AG10803 (cell line): ENCODE measurements at regions not wholly inside any gene's neighbourhood (a gene's known extent, or its start where the extent isn't known, plus 50 kb on each side); places are given as distances from the start of the nearest gene placed in this dataset.

Experiments used
- DNase-seq: peaks from one replicate; pipeline ENCODE4 v3.0.0; 2010; ENCODE audit warnings: low read depth
- H3K4me3 ChIP-seq: 2 replicates; pipeline ENCODE4 v1.5.1; 2011; ENCODE audit warnings: mild to moderate bottlenecking, low read length, control low read depth
- TF ChIP-seq, protein P1 (sequence below): conservative IDR thresholded peaks from 2 replicates; pipeline ENCODE4 v1.5.1; 2011; ENCODE audit warnings: mild to moderate bottlenecking, low read length, control low read depth, inconsistent platforms

DNA sequence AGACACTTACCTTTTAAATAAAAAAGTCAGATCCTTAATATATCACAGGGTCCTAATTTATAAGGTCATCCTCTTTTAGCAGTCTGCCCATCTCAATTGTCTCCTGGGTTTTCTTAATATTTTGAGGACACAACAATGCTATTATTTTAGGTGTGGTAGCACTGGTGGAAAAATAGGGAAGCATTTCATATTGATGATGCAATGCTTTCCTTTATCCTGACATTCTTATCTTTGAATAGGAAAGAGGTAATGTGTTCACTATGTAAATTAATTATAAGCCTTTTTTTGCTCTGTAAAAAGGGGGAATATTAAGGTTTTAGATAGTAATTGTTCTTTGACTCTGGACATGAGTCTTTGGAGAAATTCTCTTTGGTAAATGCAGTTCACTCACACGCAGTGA, 164.7 kb downstream of the YTHDC2 start:
- no peak overlapping the region for H3K4me3 ChIP-seq
- DNase-seq = no peak
- TF ChIP-seq, protein P1, sequence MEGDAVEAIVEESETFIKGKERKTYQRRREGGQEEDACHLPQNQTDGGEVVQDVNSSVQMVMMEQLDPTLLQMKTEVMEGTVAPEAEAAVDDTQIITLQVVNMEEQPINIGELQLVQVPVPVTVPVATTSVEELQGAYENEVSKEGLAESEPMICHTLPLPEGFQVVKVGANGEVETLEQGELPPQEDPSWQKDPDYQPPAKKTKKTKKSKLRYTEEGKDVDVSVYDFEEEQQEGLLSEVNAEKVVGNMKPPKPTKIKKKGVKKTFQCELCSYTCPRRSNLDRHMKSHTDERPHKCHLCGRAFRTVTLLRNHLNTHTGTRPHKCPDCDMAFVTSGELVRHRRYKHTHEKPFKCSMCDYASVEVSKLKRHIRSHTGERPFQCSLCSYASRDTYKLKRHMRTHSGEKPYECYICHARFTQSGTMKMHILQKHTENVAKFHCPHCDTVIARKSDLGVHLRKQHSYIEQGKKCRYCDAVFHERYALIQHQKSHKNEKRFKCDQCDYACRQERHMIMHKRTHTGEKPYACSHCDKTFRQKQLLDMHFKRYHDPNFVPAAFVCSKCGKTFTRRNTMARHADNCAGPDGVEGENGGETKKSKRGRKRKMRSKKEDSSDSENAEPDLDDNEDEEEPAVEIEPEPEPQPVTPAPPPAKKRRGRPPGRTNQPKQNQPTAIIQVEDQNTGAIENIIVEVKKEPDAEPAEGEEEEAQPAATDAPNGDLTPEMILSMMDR = no peak

DNA sequence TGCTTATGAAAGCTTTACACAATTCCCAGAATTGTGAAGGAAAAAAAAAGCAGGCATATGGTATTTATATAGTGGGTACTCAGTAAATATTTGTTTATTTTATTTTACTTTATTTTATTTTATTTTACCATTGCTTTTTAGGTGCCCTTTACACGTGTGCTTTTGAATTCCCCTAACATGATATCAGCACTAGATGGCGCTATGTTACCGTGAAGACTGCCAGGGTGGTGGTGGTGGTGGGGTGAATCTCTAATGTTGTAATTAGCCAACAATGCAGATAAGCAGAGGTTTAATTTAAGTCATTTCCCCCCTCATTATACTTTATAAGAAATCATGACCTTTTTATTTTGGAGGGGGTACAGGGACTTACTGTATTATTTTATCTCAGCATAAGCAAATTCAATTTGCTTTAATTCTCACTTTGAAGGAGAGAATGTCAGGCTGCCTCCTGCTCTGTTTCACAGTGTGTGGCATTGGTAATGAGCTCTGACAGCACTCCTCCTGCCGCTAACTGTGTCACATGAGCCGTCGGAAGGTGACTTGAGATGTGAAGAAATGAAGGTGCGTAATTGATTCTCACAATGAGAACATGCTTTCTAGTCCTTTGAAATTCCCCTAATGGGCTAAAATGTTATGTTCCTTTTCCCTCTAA, 165.6 kb downstream of the YTHDC2 start:
- peak; percentile 34 for DNase-seq
- no peak overlapping the region for H3K4me3 ChIP-seq
- TF ChIP-seq, protein P1 = peak; percentile 82

DNA sequence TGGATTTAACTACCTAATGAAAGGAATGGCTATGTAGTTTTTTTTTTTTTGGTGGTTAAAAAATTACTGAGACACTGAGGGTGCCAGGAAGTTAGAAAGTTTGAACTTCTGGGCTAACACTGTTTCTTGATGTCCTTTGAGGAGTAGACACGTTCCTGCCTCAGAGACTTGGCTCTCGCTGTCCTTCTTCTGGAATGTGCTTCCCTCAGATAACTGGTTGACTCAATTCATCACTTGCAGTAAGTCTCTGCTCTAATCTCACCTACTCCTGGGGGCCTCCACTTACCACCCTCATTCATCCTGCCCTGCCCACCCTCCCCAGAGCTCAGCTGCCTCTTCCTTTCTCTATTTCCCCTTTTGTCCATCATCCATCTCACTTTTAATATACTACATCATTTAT, 167.0 kb downstream of the YTHDC2 start:
- no peak overlapping the region for H3K4me3 ChIP-seq
- DNase-seq = no peak
- TF ChIP-seq, protein P1 = no peak

DNA sequence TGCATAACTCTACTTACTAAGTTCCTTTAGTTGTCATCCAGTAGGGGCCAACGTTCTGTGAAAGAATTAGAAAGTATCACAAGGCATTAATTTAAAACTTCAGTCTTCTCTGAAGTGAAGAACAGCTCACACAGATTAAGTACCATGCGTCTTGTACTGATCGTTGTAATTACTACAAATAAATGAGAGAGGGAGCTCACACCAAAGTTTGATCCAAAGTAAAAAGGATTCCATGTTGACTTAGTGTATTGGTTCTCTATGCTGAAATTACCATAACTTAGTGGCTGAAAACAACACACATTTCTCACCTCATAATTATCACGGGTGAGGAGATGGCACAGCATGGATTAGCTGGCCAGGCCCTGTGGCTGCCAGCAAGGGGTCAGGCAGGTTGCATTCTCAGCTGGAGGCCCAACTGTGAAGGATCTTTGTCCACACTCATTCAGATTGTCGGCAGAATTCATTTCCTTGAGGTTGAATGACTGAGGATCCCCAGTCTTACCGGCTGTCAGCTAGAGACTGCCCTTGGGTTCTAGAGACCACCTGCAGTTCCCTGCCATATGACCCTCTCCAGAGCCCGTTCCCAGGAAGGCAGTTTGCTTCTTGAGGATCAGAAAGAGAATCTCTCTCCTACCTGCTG, 169.1 kb downstream of the YTHDC2 start:
- TF ChIP-seq, protein P1 = peak; percentile 36; the same call in 1 of the 2 replicates
- no peak overlapping the region for H3K4me3 ChIP-seq
- DNase-seq = peak; percentile 14

DNA sequence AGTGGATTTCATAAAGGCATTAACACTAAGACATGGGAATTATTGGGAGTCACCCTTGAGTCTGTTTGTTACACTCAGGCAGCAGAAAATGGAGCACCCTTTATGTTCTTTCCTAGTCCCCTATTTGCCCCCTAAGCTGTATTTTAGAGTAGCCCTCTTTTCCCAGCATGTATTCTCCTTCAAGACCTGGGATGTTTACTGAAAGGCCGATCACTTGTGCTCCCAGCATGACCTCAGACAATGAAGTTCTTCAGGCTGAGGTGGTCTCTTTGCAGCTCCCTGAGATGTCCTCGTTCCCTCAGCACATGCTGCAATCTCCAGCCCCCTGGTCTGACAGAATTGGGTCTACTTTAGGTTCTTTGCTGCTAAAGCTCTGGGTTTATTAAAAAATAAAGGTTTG, 169.7 kb downstream of the YTHDC2 start:
- TF ChIP-seq, protein P1 = no peak
- no peak for DNase-seq
- no peak overlapping the region for H3K4me3 ChIP-seq

DNA sequence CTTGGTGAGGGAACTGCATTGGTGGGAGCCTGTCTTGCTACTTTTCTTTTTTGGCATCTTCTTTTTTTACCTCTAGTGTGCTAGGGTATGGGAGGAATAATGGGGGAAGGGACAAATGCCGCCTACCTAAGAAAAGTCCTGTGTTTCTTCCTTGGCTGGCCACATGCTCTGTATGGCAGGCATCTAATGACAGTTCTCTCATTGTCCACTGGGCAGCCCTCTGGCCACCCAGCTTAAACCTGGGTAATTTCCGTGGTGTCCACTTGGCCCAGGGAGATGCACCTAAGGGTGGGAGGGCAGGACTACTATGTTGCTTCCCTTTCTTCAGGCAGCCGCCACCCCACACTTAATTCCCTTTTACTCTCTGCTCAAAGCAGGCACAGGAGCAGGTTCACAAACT, 173.1 kb downstream of the YTHDC2 start:
- no peak for DNase-seq
- TF ChIP-seq, protein P1 = no peak
- no peak overlapping the region for H3K4me3 ChIP-seq

DNA sequence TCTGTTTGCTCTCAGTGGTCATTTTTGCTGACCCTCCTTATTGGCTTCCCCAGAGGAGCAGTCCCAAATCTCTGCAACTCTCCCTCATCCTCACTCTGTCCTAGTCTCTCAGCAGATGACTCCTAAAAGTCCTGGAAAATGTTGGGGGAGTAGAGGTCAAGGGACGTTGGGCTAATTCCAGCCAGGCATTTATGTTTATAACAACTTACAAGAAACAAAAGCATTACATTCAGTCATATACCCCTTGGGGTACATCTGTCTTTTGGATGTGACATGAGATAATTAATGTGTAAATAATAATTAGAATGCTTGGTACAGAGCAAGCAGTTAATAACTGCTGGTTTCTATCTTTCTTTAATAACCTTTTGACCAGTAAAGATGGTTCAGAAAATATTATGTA, 176.2 kb downstream of the YTHDC2 start:
- no peak for DNase-seq
- no peak overlapping the region for H3K4me3 ChIP-seq
- TF ChIP-seq, protein P1 = no peak
